ENCODE measurements at regions not wholly inside any gene's neighbourhood (a gene's known extent, or its start where the extent isn't known, plus 50 kb on each side); places are given as distances from the start of the nearest gene placed in this dataset.

DNA sequence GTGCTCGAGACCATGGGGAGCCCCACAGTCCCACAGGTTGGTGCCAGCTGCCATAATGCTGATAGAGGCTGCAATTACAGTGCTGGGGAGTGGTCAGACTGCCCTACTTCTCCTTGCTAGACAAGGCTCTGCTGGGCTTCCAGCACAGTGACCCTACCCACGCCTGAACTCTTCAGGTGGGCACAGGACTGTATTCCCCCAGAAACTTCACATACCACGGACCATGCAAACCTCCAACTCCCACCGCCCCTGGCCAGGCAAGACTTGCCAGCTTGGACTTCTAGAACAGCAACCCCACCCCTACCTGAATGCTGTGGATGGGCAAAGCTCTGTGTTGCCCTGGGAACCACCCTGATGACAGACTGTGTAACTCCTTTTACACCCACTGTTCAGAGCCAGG lies 885.3 kb downstream of the SI start:
- H3K27me3 Mint-ChIP-seq = no peaks in the 10 kb centered on the region
- intact Hi-C loops (cut with micrococcal nuclease) = no loop called here
- no peak for DNase-seq
- ChIA-PET CTCF (no interaction called here), POLR2A (no interaction called here)
- no peak overlapping the region for H3K4me3 Mint-ChIP-seq
- H3K4me1 Mint-ChIP-seq = no peaks in the 10 kb centered on the region
- H3K4me1 ChIP-seq (ENCODE audit: control insufficient read depth in 2 of 2, insufficient read depth in 2 of 2, low read length in 2 of 2) = no peaks in the 10 kb centered on the region
- ATAC-seq = no peak
- H3K9me3 Mint-ChIP-seq = peaks cover 0 to 20% (median 3%) of the 10 kb centered on the region in 11 donors
- no peaks in the 10 kb centered on the region for H3K36me3 ChIP-seq (ENCODE audit: control insufficient read depth in 2 of 3, insufficient read depth in 3 of 3, low read length in 3 of 3)
- no peak overlapping the region for H3K27ac Mint-ChIP-seq
- no peaks in the 10 kb centered on the region for H3K36me3 Mint-ChIP-seq
- no peak overlapping the region for H3K4me3 ChIP-seq (ENCODE audit: low read length)
- H3K27me3 ChIP-seq (ENCODE audit: control insufficient read depth in 2 of 2, insufficient read depth in 2 of 2, low read length in 2 of 2) = no peaks in the 10 kb centered on the region
- no peaks in the 10 kb centered on the region for H3K9me3 ChIP-seq (ENCODE audit: control insufficient read depth in 2 of 3, low read length in 3 of 3)
- H3K27ac ChIP-seq (ENCODE audit: low read depth, low read length) = no peak overlapping the region

DNA sequence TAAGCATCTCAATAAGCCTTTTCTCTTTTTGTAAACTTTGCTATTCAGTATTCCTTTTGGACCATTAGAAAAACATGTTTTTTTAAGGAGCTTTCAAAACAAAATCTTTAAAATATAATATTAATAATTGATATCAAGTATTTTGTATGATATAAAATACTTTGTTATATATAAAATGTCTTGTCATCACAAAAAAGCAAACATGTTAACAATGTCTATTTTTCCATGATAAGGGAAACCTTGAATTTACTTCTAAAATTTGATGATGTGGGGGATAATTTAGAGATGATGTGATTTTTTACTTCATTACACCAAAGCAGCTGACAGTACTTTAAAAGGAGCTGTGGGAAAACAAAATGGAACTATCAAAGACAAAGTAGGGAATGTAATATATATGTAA lies 887.7 kb downstream of the SI start:
- Histone ChIP-seq H3K4me1 (ENCODE audit: control insufficient read depth in 2 of 2, insufficient read depth in 2 of 2, low read length in 2 of 2) (no peaks in the 10 kb centered on the region), H3K9me3 (ENCODE audit: control insufficient read depth in 2 of 3, low read length in 3 of 3) (no peaks in the 10 kb centered on the region), H3K27ac (ENCODE audit: low read depth, low read length) (no peak overlapping the region), H3K4me3 (ENCODE audit: low read length) (no peak overlapping the region), H3K27me3 (ENCODE audit: control insufficient read depth in 2 of 2, insufficient read depth in 2 of 2, low read length in 2 of 2) (no peaks in the 10 kb centered on the region), H3K36me3 (ENCODE audit: control insufficient read depth in 2 of 3, insufficient read depth in 3 of 3, low read length in 3 of 3) (no peaks in the 10 kb centered on the region)
- POLR2A ChIA-PET = no interaction called here
- peaks cover 0 to 11% (median 2%) of the 10 kb centered on the region in 11 donors for H3K9me3 Mint-ChIP-seq
- intact Hi-C loops (cut with micrococcal nuclease) = no loop called here
- ATAC-seq = no peak
- no peak for DNase-seq
- H3K4me1 Mint-ChIP-seq = no peaks in the 10 kb centered on the region
- no peak overlapping the region for H3K27ac Mint-ChIP-seq
- CTCF ChIA-PET = interaction anchor here (0.6 kb wide), 1 partner anchor 10 kb away, joined by 3 read pairs; no protein-coding TSS in a partner anchor
- H3K4me3 Mint-ChIP-seq = no peak overlapping the region
- H3K27me3 Mint-ChIP-seq = no peaks in the 10 kb centered on the region
- no peaks in the 10 kb centered on the region for H3K36me3 Mint-ChIP-seq

DNA sequence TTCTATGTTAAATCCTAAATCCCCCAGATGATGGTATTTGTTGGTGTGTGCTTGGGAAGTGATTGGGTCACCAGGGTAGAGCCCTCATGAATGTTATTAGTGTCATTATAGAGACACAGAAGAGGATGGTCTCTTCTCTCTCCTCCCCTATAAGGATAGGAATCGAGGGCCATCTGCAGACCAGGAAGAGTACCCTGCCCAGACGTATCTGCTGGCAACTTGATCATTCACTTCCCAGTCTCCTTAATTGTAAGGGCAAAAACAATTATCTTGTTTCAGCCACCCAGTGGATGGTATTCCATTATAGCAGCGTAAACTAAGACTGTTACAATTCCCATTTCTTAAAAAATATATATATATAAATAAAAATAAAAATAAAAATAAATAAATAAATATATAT lies 892.2 kb downstream of the SI start:
- Mint-ChIP-seq H3K4me1 (no peaks in the 10 kb centered on the region), H3K27ac (no peak overlapping the region), H3K4me3 (no peak overlapping the region), H3K27me3 (no peaks in the 10 kb centered on the region), H3K36me3 (no peaks in the 10 kb centered on the region), H3K9me3 (peaks cover 0 to 26% (median 6%) of the 10 kb centered on the region in 11 donors)
- DNase-seq = no peak
- ChIA-PET POLR2A (no interaction called here), CTCF (no interaction called here)
- H3K4me3 ChIP-seq (ENCODE audit: low read length) = no peak overlapping the region
- no peaks in the 10 kb centered on the region for H3K27me3 ChIP-seq (ENCODE audit: control insufficient read depth in 2 of 2, insufficient read depth in 2 of 2, low read length in 2 of 2)
- no peaks in the 10 kb centered on the region for H3K36me3 ChIP-seq (ENCODE audit: control insufficient read depth in 2 of 3, insufficient read depth in 3 of 3, low read length in 3 of 3)
- no peaks in the 10 kb centered on the region for H3K9me3 ChIP-seq (ENCODE audit: control insufficient read depth in 2 of 3, low read length in 3 of 3)
- ATAC-seq = no peak
- H3K27ac ChIP-seq (ENCODE audit: low read depth, low read length) = no peak overlapping the region
- intact Hi-C loops (cut with micrococcal nuclease) = no loop called here
- no peaks in the 10 kb centered on the region for H3K4me1 ChIP-seq (ENCODE audit: control insufficient read depth in 2 of 2, insufficient read depth in 2 of 2, low read length in 2 of 2)

DNA sequence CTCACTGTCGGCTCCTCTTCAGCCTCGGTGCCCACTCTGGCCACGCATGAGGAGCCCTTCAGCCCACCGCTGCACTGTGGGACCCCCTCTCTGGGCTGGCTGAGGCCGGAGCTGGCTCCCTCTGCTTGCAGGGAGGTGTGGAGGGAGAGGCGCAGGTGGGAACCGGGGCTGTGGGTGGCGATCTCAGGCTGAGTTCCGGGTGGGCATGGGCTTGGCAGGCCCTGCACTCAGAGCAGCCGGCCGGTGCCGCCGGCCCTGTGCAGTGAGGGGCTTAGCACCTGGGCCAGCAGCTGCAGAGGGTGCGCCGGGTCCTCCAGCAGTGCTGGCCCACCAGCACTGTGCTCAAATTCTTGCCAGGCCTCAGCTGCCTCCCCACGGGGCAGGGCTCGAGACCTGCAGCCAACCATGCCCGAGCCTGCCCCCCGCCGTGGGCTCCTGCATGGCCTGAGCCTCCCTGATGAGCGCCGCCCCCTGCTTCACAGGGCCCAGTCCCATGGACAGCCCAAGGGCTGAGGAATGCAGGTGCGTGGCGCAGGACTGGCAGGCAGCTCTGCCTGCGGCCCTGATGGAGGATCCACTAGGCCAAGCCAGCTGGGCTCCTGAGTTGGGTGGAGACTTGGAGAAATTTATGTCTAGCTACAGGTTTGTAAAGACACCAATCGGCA lies 899.1 kb downstream of the SI start:
- no peaks in the 10 kb centered on the region for H3K27me3 ChIP-seq (ENCODE audit: control insufficient read depth in 2 of 2, insufficient read depth in 2 of 2, low read length in 2 of 2)
- no peak overlapping the region for H3K27ac ChIP-seq (ENCODE audit: low read depth, low read length)
- no peak overlapping the region for H3K4me3 ChIP-seq (ENCODE audit: low read length)
- Mint-ChIP-seq H3K9me3 (peaks cover 0 to 24% (median 10%) of the 10 kb centered on the region in 11 donors), H3K36me3 (no peaks in the 10 kb centered on the region), H3K4me1 (no peaks in the 10 kb centered on the region), H3K4me3 (no peak overlapping the region), H3K27me3 (no peaks in the 10 kb centered on the region), H3K27ac (no peak overlapping the region)
- H3K9me3 ChIP-seq (ENCODE audit: control insufficient read depth in 2 of 3, low read length in 3 of 3) = no peaks in the 10 kb centered on the region
- CTCF ChIA-PET = no interaction called here
- H3K36me3 ChIP-seq (ENCODE audit: control insufficient read depth in 2 of 3, insufficient read depth in 3 of 3, low read length in 3 of 3) = no peaks in the 10 kb centered on the region
- POLR2A ChIA-PET = no interaction called here
- DNase-seq = peak in 1 of 9 donors; percentile 2
- intact Hi-C loops (cut with micrococcal nuclease) = no loop called here
- no peaks in the 10 kb centered on the region for H3K4me1 ChIP-seq (ENCODE audit: control insufficient read depth in 2 of 2, insufficient read depth in 2 of 2, low read length in 2 of 2)
- ATAC-seq = no peak

DNA sequence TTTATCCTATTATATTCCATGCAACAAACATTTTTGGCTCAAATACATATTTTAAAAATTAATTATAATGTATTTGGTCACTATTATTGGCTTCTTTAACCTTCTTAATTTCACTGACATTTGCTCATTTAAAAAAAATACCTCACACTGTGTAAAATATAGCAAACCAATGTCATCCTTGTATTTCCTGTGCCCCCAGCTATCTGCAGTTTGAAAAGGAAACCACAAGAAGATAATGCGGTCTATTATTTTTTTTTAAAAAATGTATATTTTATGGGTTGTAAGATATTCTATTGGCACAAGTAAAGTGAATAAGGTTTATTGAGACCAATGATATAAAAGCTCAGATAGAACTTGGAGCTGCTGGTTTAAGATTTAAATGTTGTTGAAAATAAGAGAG lies 904.2 kb downstream of the SI start:
- Mint-ChIP-seq H3K27me3 (no peaks in the 10 kb centered on the region), H3K9me3 (peaks cover 0 to 15% (median 4%) of the 10 kb centered on the region in 11 donors), H3K4me3 (no peak overlapping the region), H3K27ac (no peak overlapping the region), H3K36me3 (no peaks in the 10 kb centered on the region), H3K4me1 (no peaks in the 10 kb centered on the region)
- ChIA-PET POLR2A (no interaction called here), CTCF (no interaction called here)
- H3K9me3 ChIP-seq (ENCODE audit: control insufficient read depth in 2 of 3, low read length in 3 of 3) = no peaks in the 10 kb centered on the region
- H3K27me3 ChIP-seq (ENCODE audit: control insufficient read depth in 2 of 2, insufficient read depth in 2 of 2, low read length in 2 of 2) = no peaks in the 10 kb centered on the region
- intact Hi-C loops (cut with micrococcal nuclease) = no loop called here
- H3K36me3 ChIP-seq (ENCODE audit: control insufficient read depth in 2 of 3, insufficient read depth in 3 of 3, low read length in 3 of 3) = no peaks in the 10 kb centered on the region
- no peak for DNase-seq
- no peaks in the 10 kb centered on the region for H3K4me1 ChIP-seq (ENCODE audit: control insufficient read depth in 2 of 2, insufficient read depth in 2 of 2, low read length in 2 of 2)
- H3K27ac ChIP-seq (ENCODE audit: low read depth, low read length) = no peak overlapping the region
- no peak overlapping the region for H3K4me3 ChIP-seq (ENCODE audit: low read length)
- no peak for ATAC-seq

DNA sequence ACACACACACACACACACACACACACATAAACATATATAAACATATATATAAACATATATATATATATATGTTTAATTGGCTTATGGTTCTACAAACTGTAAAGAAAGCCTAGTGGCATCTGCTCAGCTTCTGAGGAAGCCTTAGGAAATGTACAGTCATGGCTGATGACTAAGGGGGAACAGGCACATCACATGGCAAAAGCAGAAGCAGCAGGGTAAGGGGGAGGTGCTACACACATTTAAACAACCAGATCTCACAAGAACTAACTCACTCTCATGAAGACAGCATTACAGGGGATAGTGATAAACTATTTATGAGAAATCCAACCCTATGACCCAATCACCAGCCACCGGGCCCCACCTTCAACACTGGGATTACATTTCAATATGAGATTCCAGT lies 922.9 kb downstream of the SI start:
- no peak for ATAC-seq
- H3K9me3 Mint-ChIP-seq = peaks cover 0 to 38% (median 13%) of the 10 kb centered on the region in 11 donors
- Histone ChIP-seq H3K4me3 (ENCODE audit: low read length) (no peak overlapping the region), H3K4me1 (ENCODE audit: control insufficient read depth in 2 of 2, insufficient read depth in 2 of 2, low read length in 2 of 2) (no peaks in the 10 kb centered on the region), H3K36me3 (ENCODE audit: control insufficient read depth in 2 of 3, insufficient read depth in 3 of 3, low read length in 3 of 3) (no peaks in the 10 kb centered on the region), H3K9me3 (ENCODE audit: control insufficient read depth in 2 of 3, low read length in 3 of 3) (no peaks in the 10 kb centered on the region), H3K27me3 (ENCODE audit: control insufficient read depth in 2 of 2, insufficient read depth in 2 of 2, low read length in 2 of 2) (no peaks in the 10 kb centered on the region), H3K27ac (ENCODE audit: low read depth, low read length) (no peak overlapping the region)
- no peak overlapping the region for H3K27ac Mint-ChIP-seq
- H3K27me3 Mint-ChIP-seq = no peaks in the 10 kb centered on the region
- intact Hi-C loops (cut with micrococcal nuclease) = no loop called here
- ChIA-PET POLR2A (no interaction called here), CTCF (no interaction called here)
- no peaks in the 10 kb centered on the region for H3K4me1 Mint-ChIP-seq
- peaks cover 0 to 4% (median 0%) of the 10 kb centered on the region in 5 donors for H3K36me3 Mint-ChIP-seq
- no peak for DNase-seq
- H3K4me3 Mint-ChIP-seq = no peak overlapping the region

DNA sequence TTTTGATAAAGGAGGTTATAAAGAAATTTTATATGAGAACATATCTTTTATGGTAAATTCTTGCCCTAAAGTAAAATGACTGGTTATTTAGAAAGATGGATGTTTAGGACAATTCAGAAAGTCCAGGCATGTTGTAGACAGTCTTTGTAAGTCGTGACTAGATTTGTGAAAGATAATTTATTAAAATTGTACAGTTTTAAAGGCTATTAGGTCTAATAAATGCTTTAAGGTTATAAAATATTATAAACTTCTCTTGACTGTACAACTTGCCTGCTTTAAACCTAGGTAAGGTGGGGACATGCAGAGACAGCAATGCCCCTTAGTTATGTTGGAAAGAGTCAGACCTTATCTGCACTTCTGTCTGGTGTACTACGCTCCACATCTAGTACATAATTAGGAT lies 933.5 kb downstream of the SI start:
- DNase-seq (no peak), ATAC-seq (no peak)
- Histone ChIP-seq H3K27me3 (ENCODE audit: control insufficient read depth in 2 of 2, insufficient read depth in 2 of 2, low read length in 2 of 2) (no peaks in the 10 kb centered on the region), H3K4me3 (ENCODE audit: low read length) (no peak overlapping the region), H3K9me3 (ENCODE audit: control insufficient read depth in 2 of 3, low read length in 3 of 3) (peaks cover 0 to 3% (median 0%) of the 10 kb centered on the region in 3 experiments), H3K4me1 (ENCODE audit: control insufficient read depth in 2 of 2, insufficient read depth in 2 of 2, low read length in 2 of 2) (no peaks in the 10 kb centered on the region), H3K27ac (ENCODE audit: low read depth, low read length) (no peak overlapping the region), H3K36me3 (ENCODE audit: control insufficient read depth in 2 of 3, insufficient read depth in 3 of 3, low read length in 3 of 3) (no peaks in the 10 kb centered on the region)
- peaks cover 0 to 4% (median 0%) of the 10 kb centered on the region in 5 donors for H3K36me3 Mint-ChIP-seq
- CTCF ChIA-PET = no interaction called here
- no peaks in the 10 kb centered on the region for H3K27me3 Mint-ChIP-seq
- intact Hi-C loops (cut with micrococcal nuclease) = no loop called here
- POLR2A ChIA-PET = no interaction called here
- H3K27ac Mint-ChIP-seq = no peak overlapping the region
- H3K4me3 Mint-ChIP-seq = no peak overlapping the region
- peaks cover 6 to 49% (median 16%) of the 10 kb centered on the region in 11 donors for H3K9me3 Mint-ChIP-seq
- H3K4me1 Mint-ChIP-seq = no peaks in the 10 kb centered on the region

Measured in naive thymus-derived CD4-positive, alpha-beta T cell (primary cell).